ENCODE measurements at regions not wholly inside any gene's neighbourhood (a gene's known extent, or its start where the extent isn't known, plus 50 kb on each side); places are given as distances from the start of the nearest gene placed in this dataset.
"Not testable (repeated sequence)": the region's sequence is repeated elsewhere in the genome, so short reads cannot be mapped to it uniquely, and the experiment has no call there.

DNA sequence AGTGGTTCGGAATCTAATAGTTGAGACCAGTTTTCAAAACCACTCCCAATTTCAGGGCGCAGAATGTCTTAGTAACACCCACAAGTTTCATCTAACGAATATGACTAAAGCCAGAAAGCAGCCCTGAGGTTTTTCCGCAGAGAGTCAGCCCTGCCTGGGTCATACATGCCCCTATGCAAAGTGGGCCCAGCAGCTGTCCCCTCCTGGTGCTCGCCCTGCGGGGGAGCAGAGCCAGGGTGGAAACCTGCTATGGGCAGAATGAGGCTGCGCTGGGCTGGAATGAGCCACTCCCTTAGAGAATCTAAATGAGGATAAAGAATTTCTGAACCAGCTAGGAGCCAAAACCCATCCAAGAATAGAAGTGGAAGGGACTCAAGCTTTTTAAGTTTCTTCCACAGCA is 69.4 kb upstream of the KIF2A start:
- TF ChIP-seq CTCF (conservative IDR thresholded peaks at IDR 0.05); EZH2 (IDR thresholded peaks at IDR 0.05; ENCODE audit: low read depth): not testable (repeated sequence)
